T-cell (primary cell): ENCODE measurements at regions not wholly inside any gene's neighbourhood (a gene's known extent, or its start where the extent isn't known, plus 50 kb on each side); places are given as distances from the start of the nearest gene placed in this dataset.

Experiments used
- ATAC-seq, 4 experiments: fragments of 200-7000 bp in 3 of 4; fragments of 150-1000 bp in 1 of 4; cut with Tn5 transposase; replicated peaks in 1 of 4; 1 replicate in 3 of 4; 2 replicates in 1 of 4; pipeline ENCODE4 v1.10.0; 2021; ENCODE audit warnings: moderate library complexity in 3 of 4, mild to moderate bottlenecking in 2 of 4, moderate number of reproducible peaks in 1 of 4
- CTCF ChIA-PET, 2 donors: fragments of 300-600 bp; sonication (Branson Sonifier 250); formaldehyde crosslinking; loops; one replicate each; lab custom pipeline; 2022; ENCODE audit warnings: antibody characterized with exemption in 2 of 2; lab: Charles Lee
- POLR2A ChIA-PET, 2 donors: fragments of 300-600 bp; sonication (Branson Sonifier 250); formaldehyde crosslinking; loops; one replicate each; lab custom pipeline; 2022; ENCODE audit warnings: antibody characterized with exemption in 2 of 2; lab: Charles Lee
- DNase-seq, 35 experiments: peaks; one replicate each; pipeline versions ENCODE4 v3.0.0 to v3.0.0-alpha.2; 2013 to 2023
- H3K27ac ChIP-seq: one replicate; pipeline ENCODE4 v1.5.1; 2013; ENCODE audit warnings: low read length
- H3K27me3 ChIP-seq, 2 experiments: replicated peaks in 1 of 2; 1 replicate in 1 of 2; 2 replicates in 1 of 2; pipeline versions ENCODE4 v1.6.1 to v1.7.0; 2013; ENCODE audit warnings: low read length in 1 of 2, mixed read lengths in 1 of 2; ENCODE audit not compliant: control insufficient read depth in 2 of 2, insufficient read depth in 2 of 2; ENCODE audit errors: extremely low read depth in 1 of 2
- H3K36me3 ChIP-seq, 2 donors: 1 replicate in 1 of 2; 2 replicates in 1 of 2; pipeline versions ENCODE4 v1.6.1 to v1.7.0; 2013; ENCODE audit warnings: low read length in 1 of 2; ENCODE audit not compliant: control insufficient read depth in 2 of 2, insufficient read depth in 1 of 2; ENCODE audit errors: extremely low read depth in 1 of 2
- H3K4me1 ChIP-seq, 2 experiments: 1 replicate in 1 of 2; 2 replicates in 1 of 2; pipeline versions ENCODE4 v1.6.1 to v1.7.0; 2013; ENCODE audit warnings: low read length in 2 of 2, mixed read lengths in 1 of 2; ENCODE audit not compliant: insufficient read depth in 2 of 2, control insufficient read depth in 1 of 2; ENCODE audit errors: extremely low read depth in 1 of 2
- H3K4me3 ChIP-seq, 2 donors: 1 replicate in 1 of 2; 2 replicates in 1 of 2; pipeline versions ENCODE4 v1.5.1 to v1.7.0; 2013; ENCODE audit warnings: mild to moderate bottlenecking in 2 of 2, low read length in 1 of 2, moderate library complexity in 1 of 2; ENCODE audit not compliant: control insufficient read depth in 1 of 2; ENCODE audit errors: extremely low read depth in 1 of 2
- H3K9me3 ChIP-seq: 2 replicates; pipeline ENCODE4 v1.7.0; 2013
- H3K27ac Mint-ChIP-seq, 2 donors: one replicate each; pipeline ENCODE4 v1.8.0; 2020 to 2021; ENCODE audit warnings: mild to moderate bottlenecking in 2 of 2, mixed read lengths in 2 of 2
- H3K27me3 Mint-ChIP-seq, 2 donors: one replicate each; pipeline ENCODE4 v1.8.0; 2021 to 2022; ENCODE audit warnings: mixed read lengths in 2 of 2
- H3K36me3 Mint-ChIP-seq: one replicate; pipeline ENCODE4 v1.8.0; 2021; ENCODE audit warnings: mixed read lengths
- H3K4me1 Mint-ChIP-seq, 3 donors: one replicate each; pipeline ENCODE4 v1.8.0; 2020 to 2022; ENCODE audit warnings: mixed read lengths in 3 of 3, mild to moderate bottlenecking in 1 of 3
- H3K4me3 Mint-ChIP-seq, 3 donors: one replicate each; pipeline ENCODE4 v1.8.0; 2020 to 2022; ENCODE audit warnings: mild to moderate bottlenecking in 3 of 3, mixed read lengths in 3 of 3, moderate library complexity in 3 of 3
- H3K9me3 Mint-ChIP-seq, 3 donors: one replicate each; pipeline ENCODE4 v1.8.0; 2020 to 2022; ENCODE audit warnings: mixed read lengths in 3 of 3
- WGBS: methylation state at CpG from one replicate; pipeline ENCODE4 v1.1.5; 2013; ENCODE audit warnings: missing lambda C conversion rate; ENCODE audit not compliant: insufficient coverage; 5-methylcytosine and 5-hydroxymethylcytosine counted together

DNA sequence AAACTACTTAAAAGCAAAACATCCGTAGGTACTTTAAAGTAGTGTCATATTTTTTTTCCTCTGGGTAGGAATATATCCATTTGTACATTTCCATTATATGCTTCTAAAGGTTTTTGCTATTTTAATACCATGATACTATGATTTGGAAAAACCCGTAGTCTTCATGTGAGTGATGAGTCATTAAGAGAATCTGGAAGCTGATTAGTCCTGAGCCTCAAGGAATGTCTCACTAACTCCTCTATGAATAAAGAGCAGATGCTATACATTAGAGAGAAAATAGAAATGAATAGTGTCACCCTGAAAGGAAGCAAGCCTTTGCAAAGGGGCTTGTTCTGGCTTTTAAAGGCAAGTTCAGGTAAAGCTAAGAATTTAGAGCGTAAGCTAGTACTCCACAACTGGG lies 432.1 kb downstream of the CCDC91 start:
- H3K27me3 Mint-ChIP-seq, result no peaks in the 10 kb centered on the region
- no peak for ATAC-seq
- ChIA-PET POLR2A (no interaction called here), CTCF (no interaction called here)
- Histone ChIP-seq H3K4me1 (no peaks in the 10 kb centered on the region), H3K27me3 (no peaks in the 10 kb centered on the region), H3K36me3 (no peaks in the 10 kb centered on the region), H3K9me3 (no peaks in the 10 kb centered on the region), H3K27ac (no peak overlapping the region), H3K4me3 (no peak overlapping the region)
- H3K36me3 Mint-ChIP-seq, result no peaks in the 10 kb centered on the region
- no peaks in the 10 kb centered on the region for H3K4me1 Mint-ChIP-seq
- H3K4me3 Mint-ChIP-seq, result no peak overlapping the region
- DNase-seq, result no peak
- H3K27ac Mint-ChIP-seq, result no peak overlapping the region
- H3K9me3 Mint-ChIP-seq, result no peaks in the 10 kb centered on the region
- 100% methylated on average over 1 of the region's 3 CpGs for WGBS

DNA sequence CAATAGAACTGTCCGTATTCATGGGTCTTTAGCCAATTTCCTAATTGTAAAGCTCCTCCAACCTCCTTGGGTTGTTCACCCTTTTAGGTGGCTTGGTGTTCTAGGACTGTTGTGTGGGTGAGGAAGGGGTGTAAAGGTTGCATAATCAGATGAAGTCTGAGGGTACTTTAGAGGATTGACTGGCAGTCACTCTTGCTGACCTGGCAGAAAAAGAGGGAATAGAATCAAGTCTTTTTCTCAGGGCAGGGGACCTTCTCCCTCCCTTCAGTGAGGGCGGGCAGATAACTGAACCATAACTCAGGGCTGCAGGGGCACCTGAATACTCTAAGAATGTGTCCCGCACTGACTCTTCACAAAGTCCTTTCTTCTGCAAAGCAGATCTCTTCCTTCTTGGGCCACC lies 436.2 kb downstream of the CCDC91 start:
- no peak overlapping the region for H3K4me3 ChIP-seq
- H3K9me3 Mint-ChIP-seq, result no peaks in the 10 kb centered on the region
- no peak overlapping the region for H3K4me3 Mint-ChIP-seq
- no peaks in the 10 kb centered on the region for H3K9me3 ChIP-seq
- H3K36me3 ChIP-seq, result no peaks in the 10 kb centered on the region
- POLR2A ChIA-PET, result no interaction called here
- H3K27ac Mint-ChIP-seq, result no peak overlapping the region
- H3K27me3 ChIP-seq, result no peaks in the 10 kb centered on the region
- CTCF ChIA-PET, result no interaction called here
- H3K36me3 Mint-ChIP-seq, result no peaks in the 10 kb centered on the region
- H3K27me3 Mint-ChIP-seq, result no peaks in the 10 kb centered on the region
- H3K27ac ChIP-seq, result no peak overlapping the region
- 100% methylated on average over 2 of the region's 3 CpGs for WGBS
- H3K4me1 Mint-ChIP-seq, result no peaks in the 10 kb centered on the region
- ATAC-seq (no peak), DNase-seq (no peak)
- H3K4me1 ChIP-seq, result no peaks in the 10 kb centered on the region

DNA sequence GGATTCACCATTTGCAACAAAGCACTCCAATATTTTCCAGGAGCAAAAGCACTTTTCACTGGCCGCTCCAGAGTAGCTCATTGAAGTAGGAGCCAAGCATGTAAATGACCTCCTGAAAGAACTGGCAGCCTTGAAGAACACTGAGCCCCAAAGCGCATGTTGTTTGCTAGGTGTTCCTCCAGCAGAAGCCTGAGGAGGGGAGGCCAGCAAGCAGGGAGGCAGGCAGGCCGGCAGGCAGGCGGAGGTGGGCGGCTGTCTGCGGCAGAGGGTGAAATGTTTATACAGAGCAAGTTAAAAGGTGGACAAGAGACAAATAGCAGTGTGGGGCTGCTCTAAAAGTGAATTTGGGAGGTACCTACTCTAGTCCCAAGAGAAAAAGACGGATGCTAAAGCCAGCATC lies 439.4 kb downstream of the CCDC91 start:
- no peak overlapping the region for H3K27ac Mint-ChIP-seq
- 85% methylated on average over 5 of the region's 7 CpGs for WGBS
- Histone ChIP-seq H3K4me1 (no peaks in the 10 kb centered on the region), H3K4me3 (no peak overlapping the region), H3K27ac (no peak overlapping the region), H3K9me3 (no peaks in the 10 kb centered on the region), H3K27me3 (no peaks in the 10 kb centered on the region), H3K36me3 (no peaks in the 10 kb centered on the region)
- ATAC-seq, result no peak
- ChIA-PET CTCF (interaction anchor here in 1 of 2 donors (0.6 kb wide), 1 partner anchor 1039 kb away, joined by 6 read pairs; no protein-coding TSS in a partner anchor), POLR2A (no interaction called here)
- H3K36me3 Mint-ChIP-seq, result no peaks in the 10 kb centered on the region
- H3K9me3 Mint-ChIP-seq, result no peaks in the 10 kb centered on the region
- no peak for DNase-seq
- H3K4me1 Mint-ChIP-seq, result no peaks in the 10 kb centered on the region
- peaks cover 0 to 3% of the 10 kb centered on the region in 2 donors for H3K27me3 Mint-ChIP-seq
- H3K4me3 Mint-ChIP-seq, result no peak overlapping the region

- Mint-ChIP-seq H3K27ac (no peak overlapping the region), H3K27me3 (peaks cover 0 to 3% of the 10 kb centered on the region in 2 donors), H3K9me3 (no peaks in the 10 kb centered on the region), H3K4me1 (no peaks in the 10 kb centered on the region), H3K36me3 (no peaks in the 10 kb centered on the region), H3K4me3 (no peak overlapping the region)
- Histone ChIP-seq H3K27ac (no peak overlapping the region), H3K4me1 (no peaks in the 10 kb centered on the region), H3K27me3 (no peaks in the 10 kb centered on the region), H3K9me3 (no peaks in the 10 kb centered on the region), H3K4me3 (no peak overlapping the region), H3K36me3 (no peaks in the 10 kb centered on the region)
- no peak for DNase-seq
- ChIA-PET CTCF (no interaction called here), POLR2A (interaction anchor here in 1 of 2 donors (0.5 kb wide), 1 partner anchor 730 kb away, joined by 3 read pairs; no protein-coding TSS in a partner anchor)
- WGBS, result 83% methylated on average over 4 of the region's 7 CpGs
- no peak for ATAC-seq
Observed at GRCh38 chr12:28631831-28632230, 441.6 kb downstream of the CCDC91 start.

DNA sequence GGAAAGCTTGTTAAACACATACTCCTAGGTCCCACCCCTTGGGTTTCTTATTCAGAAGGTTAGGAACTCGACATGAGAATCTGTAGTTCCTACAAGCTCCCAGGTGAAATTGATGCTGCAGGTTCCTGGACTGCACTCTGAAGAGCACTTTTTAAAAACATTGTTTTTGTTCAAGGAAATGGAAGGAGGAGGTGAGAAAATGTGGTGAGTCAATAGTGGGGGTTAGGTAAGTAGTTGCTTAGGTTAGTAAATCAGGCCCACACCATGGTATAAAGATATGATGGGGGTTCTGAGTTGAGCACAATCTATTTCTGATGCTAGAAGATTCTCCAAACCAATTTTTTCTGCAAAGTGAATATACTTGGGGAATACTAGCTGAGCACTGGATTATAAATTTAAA lies 450.3 kb downstream of the CCDC91 start:
- H3K27me3 ChIP-seq, result peaks cover 0 to under 1% of the 10 kb centered on the region in 2 experiments
- POLR2A ChIA-PET, result no interaction called here
- Mint-ChIP-seq H3K4me3 (no peak overlapping the region), H3K4me1 (peaks cover 0 to 2% (median 0%) of the 10 kb centered on the region in 3 donors), H3K9me3 (peaks cover 0 to 6% (median 3%) of the 10 kb centered on the region in 3 donors), H3K36me3 (no peaks in the 10 kb centered on the region), H3K27me3 (no peaks in the 10 kb centered on the region), H3K27ac (no peak overlapping the region)
- ATAC-seq (no peak), DNase-seq (no peak)
- H3K4me1 ChIP-seq, result no peaks in the 10 kb centered on the region
- CTCF ChIA-PET, result no interaction called here
- no peaks in the 10 kb centered on the region for H3K9me3 ChIP-seq
- WGBS, result no CpG with 5 or more reads among the region's 1 CpG
- no peaks in the 10 kb centered on the region for H3K36me3 ChIP-seq
- no peak overlapping the region for H3K4me3 ChIP-seq
- H3K27ac ChIP-seq, result no peak overlapping the region

- Histone ChIP-seq H3K36me3 (no peaks in the 10 kb centered on the region), H3K9me3 (no peaks in the 10 kb centered on the region), H3K4me3 (no peak overlapping the region), H3K27me3 (peaks cover 0 to 3% of the 10 kb centered on the region in 2 experiments), H3K27ac (no peak overlapping the region), H3K4me1 (no peaks in the 10 kb centered on the region)
- ATAC-seq (no peak), DNase-seq (no peak)
- Mint-ChIP-seq H3K4me3 (no peak overlapping the region), H3K9me3 (peaks cover 0 to 2% (median 0%) of the 10 kb centered on the region in 3 donors), H3K36me3 (no peaks in the 10 kb centered on the region), H3K4me1 (no peaks in the 10 kb centered on the region), H3K27me3 (no peaks in the 10 kb centered on the region), H3K27ac (no peak overlapping the region)
- POLR2A ChIA-PET, result no interaction called here
- WGBS, result 87% methylated on average over 8 of the region's 8 CpGs
- CTCF ChIA-PET, result no interaction called here
Observed at GRCh38 chr12:28645436-28645835, 455.2 kb downstream of the CCDC91 start.

DNA sequence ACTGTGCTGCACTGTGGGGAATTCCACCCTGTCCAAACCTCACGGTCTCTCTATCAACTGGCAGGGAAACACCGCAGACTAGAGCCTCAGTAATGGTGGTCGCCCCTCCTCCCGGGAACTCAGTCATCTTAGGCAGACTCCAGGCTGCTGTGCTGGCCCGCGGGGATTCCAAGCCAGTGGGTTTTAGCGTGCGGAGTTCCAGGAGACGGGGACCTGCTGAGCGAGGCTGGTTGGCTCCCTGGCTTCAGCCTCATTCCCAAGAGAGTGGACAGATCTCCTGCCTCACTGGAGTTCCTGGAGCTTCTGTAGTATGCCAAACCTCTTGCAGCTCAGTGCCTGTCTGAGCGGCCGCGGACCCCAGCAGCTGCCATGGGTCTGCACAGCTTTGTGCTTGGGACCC lies 455.6 kb downstream of the CCDC91 start:
- Mint-ChIP-seq H3K27me3 (no peaks in the 10 kb centered on the region), H3K4me1 (no peaks in the 10 kb centered on the region), H3K9me3 (peaks cover 0 to 3% (median 0%) of the 10 kb centered on the region in 3 donors), H3K27ac (no peak overlapping the region), H3K4me3 (no peak overlapping the region), H3K36me3 (no peaks in the 10 kb centered on the region)
- H3K27me3 ChIP-seq, result peaks cover 0 to 3% of the 10 kb centered on the region in 2 experiments
- ChIA-PET POLR2A (no interaction called here), CTCF (no interaction called here)
- H3K4me3 ChIP-seq, result no peak overlapping the region
- ATAC-seq, result no peak
- 97% methylated on average over 13 of the region's 13 CpGs for WGBS
- no peaks in the 10 kb centered on the region for H3K36me3 ChIP-seq
- H3K4me1 ChIP-seq, result no peaks in the 10 kb centered on the region
- H3K27ac ChIP-seq, result no peak overlapping the region
- no peak for DNase-seq
- H3K9me3 ChIP-seq, result no peaks in the 10 kb centered on the region
